Mesothelial cell of epicardium (in vitro differentiated cells): ENCODE measurements at regions not wholly inside any gene's neighbourhood (a gene's known extent, or its start where the extent isn't known, plus 50 kb on each side); places are given as distances from the start of the nearest gene placed in this dataset.
"Not testable (repeated sequence)": the region's sequence is repeated elsewhere in the genome, so short reads cannot be mapped to it uniquely, and the experiment has no call there.

Experiments
- DNase-seq, 2 experiments: peaks; one replicate each; pipeline ENCODE4 v3.0.0; 2021; ENCODE audit warnings: low spot score in 2 of 2; ENCODE audit not compliant: unreplicated experiment in 2 of 2
- H3K27ac Mint-ChIP-seq: 2 replicates; pipeline ENCODE4 v1.8.0; 2021; ENCODE audit warnings: mixed read lengths
- H3K27me3 Mint-ChIP-seq: 2 replicates; pipeline ENCODE4 v1.8.0; 2021; ENCODE audit warnings: low read depth, mixed read lengths
- H3K36me3 Mint-ChIP-seq: 2 replicates; pipeline ENCODE4 v1.8.0; 2021; ENCODE audit warnings: mixed read lengths
- H3K4me1 Mint-ChIP-seq: 2 replicates; pipeline ENCODE4 v1.8.0; 2021; ENCODE audit warnings: mixed read lengths
- H3K4me3 Mint-ChIP-seq: 2 replicates; pipeline ENCODE4 v1.8.0; 2021; ENCODE audit warnings: mild to moderate bottlenecking, moderate library complexity, mixed read lengths
- H3K9me3 Mint-ChIP-seq: 2 replicates; pipeline ENCODE4 v1.8.0; 2021; ENCODE audit warnings: mixed read lengths
- CTCF ChIP-seq: fragments of 200-600 bp; sonication (generic); IDR thresholded peaks from one replicate; pipeline ENCODE4 v1.5.0; 2021; ENCODE audit warnings: antibody characterized with exemption; ENCODE audit not compliant: unreplicated experiment

- peaks cover 4% of the 10 kb centered on the region for H3K36me3 Mint-ChIP-seq
These were observed 307.4 kb downstream of the FZD1 start for GRCh38 chr7:91571601-91572000.

GRCh38 chr7:91573405-91573804 lies 307.1 kb downstream of the MTERF1 start:
- H3K27ac Mint-ChIP-seq: no peak overlapping the region
- TF ChIP-seq CTCF: no peak
- H3K4me3 Mint-ChIP-seq: no peak overlapping the region

More at GRCh38 chr7:91571601-91572000, 307.4 kb downstream of the FZD1 start:
- Mint-ChIP-seq H3K4me3 (no peak overlapping the region), H3K27ac (no peak overlapping the region), H3K27me3 (no peaks in the 10 kb centered on the region), H3K9me3 (peaks cover 13% of the 10 kb centered on the region), H3K4me1 (peaks cover 48% of the 10 kb centered on the region)
- DNase-seq: no peak
- TF ChIP-seq CTCF: no peak

GRCh38 chr7:91576459-91576858 lies 304.0 kb downstream of the MTERF1 start:
- not testable (repeated sequence) for H3K36me3 Mint-ChIP-seq, H3K4me3 Mint-ChIP-seq, H3K27ac Mint-ChIP-seq, H3K27me3 Mint-ChIP-seq, DNase-seq
- H3K4me1 Mint-ChIP-seq: peaks cover 24% of the 10 kb centered on the region
- H3K9me3 Mint-ChIP-seq: peaks cover 18% of the 10 kb centered on the region

More at GRCh38 chr7:91573405-91573804, 307.1 kb downstream of the MTERF1 start:
- peaks cover 4% of the 10 kb centered on the region for H3K36me3 Mint-ChIP-seq
- no peaks in the 10 kb centered on the region for H3K27me3 Mint-ChIP-seq
- peaks cover 18% of the 10 kb centered on the region for H3K9me3 Mint-ChIP-seq
- peaks cover 34% of the 10 kb centered on the region for H3K4me1 Mint-ChIP-seq
- no peak for DNase-seq

GRCh38 chr7:91579837-91580236 lies 300.7 kb downstream of the MTERF1 start:
- Mint-ChIP-seq H3K27me3 (no peaks in the 10 kb centered on the region), H3K4me1 (peaks cover 11% of the 10 kb centered on the region), H3K9me3 (peaks cover 21% of the 10 kb centered on the region), H3K4me3 (no peak overlapping the region), H3K27ac (peak overlapping the region; percentile 21), H3K36me3 (peaks cover 4% of the 10 kb centered on the region)
- TF ChIP-seq CTCF: no peak
- no peak for DNase-seq

GRCh38 chr7:91582799-91583477 lies 297.6 kb downstream of the MTERF1 start:
- no peaks in the 10 kb centered on the region for H3K36me3 Mint-ChIP-seq
- no peak for TF ChIP-seq CTCF
- no peaks in the 10 kb centered on the region for H3K27me3 Mint-ChIP-seq
- DNase-seq: no peak
- peaks cover 11% of the 10 kb centered on the region for H3K4me1 Mint-ChIP-seq
- H3K9me3 Mint-ChIP-seq: peaks cover 7% of the 10 kb centered on the region
- H3K27ac Mint-ChIP-seq: no peak overlapping the region
- no peak overlapping the region for H3K4me3 Mint-ChIP-seq

GRCh38 chr7:91596287-91596686 lies 284.2 kb downstream of the MTERF1 start:
- DNase-seq: no peak
- Mint-ChIP-seq H3K27me3 (peaks cover 2% of the 10 kb centered on the region), H3K9me3 (peaks cover 11% of the 10 kb centered on the region), H3K4me1 (no peaks in the 10 kb centered on the region), H3K4me3 (no peak overlapping the region), H3K27ac (no peak overlapping the region), H3K36me3 (no peaks in the 10 kb centered on the region)
- TF ChIP-seq CTCF: no peak
